GM19351 (cell line): ENCODE measurements at regions not wholly inside any gene's neighbourhood (a gene's known extent, or its start where the extent isn't known, plus 50 kb on each side); places are given as distances from the start of the nearest gene placed in this dataset.
"Not testable (repeated sequence)": the region's sequence is repeated elsewhere in the genome, so short reads cannot be mapped to it uniquely, and the experiment has no call there.

Experiments
- ATAC-seq: cut with Tn5 transposase; IDR thresholded peaks from one replicate; pipeline ENCODE4 v1.9.1; 2021; ENCODE audit warnings: mild to moderate bottlenecking, moderate library complexity; ENCODE audit not compliant: unreplicated experiment

DNA sequence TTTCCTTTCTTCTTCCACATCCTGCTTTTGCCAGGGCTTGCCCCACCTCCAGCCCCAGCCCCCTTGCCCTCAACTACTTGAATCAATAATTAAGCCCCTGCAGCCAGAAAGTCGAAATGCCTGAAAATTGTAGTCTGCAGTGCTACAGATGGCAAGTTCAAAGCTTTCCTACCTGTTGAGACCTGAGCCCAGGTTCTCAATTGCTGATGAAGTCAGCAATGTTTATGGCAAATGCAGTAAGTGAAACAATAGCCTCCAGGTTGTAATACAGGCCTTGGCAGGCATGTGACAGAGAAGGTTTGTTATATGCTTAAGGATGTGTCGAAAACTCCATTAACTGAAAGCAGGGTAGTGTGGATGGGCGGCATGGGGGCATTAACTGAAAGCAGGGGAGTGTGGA lies 181.1 kb upstream of the SESN3 start:
- no peak for ATAC-seq

GRCh38 chr11:95410707-95411106 lies 179.7 kb upstream of the SESN3 start:
- ATAC-seq: not testable (repeated sequence)

GRCh38 chr11:95406271-95406670 lies 175.3 kb upstream of the SESN3 start:
- ATAC-seq: no peak

GRCh38 chr11:95404370-95404769 lies 173.4 kb upstream of the SESN3 start:
- no peak for ATAC-seq

- no peak for ATAC-seq
Observed at GRCh38 chr11:95398437-95399112, 167.6 kb upstream of the SESN3 start.

- ATAC-seq: no peak
Observed at GRCh38 chr11:95392644-95393043, 161.6 kb upstream of the SESN3 start.

DNA sequence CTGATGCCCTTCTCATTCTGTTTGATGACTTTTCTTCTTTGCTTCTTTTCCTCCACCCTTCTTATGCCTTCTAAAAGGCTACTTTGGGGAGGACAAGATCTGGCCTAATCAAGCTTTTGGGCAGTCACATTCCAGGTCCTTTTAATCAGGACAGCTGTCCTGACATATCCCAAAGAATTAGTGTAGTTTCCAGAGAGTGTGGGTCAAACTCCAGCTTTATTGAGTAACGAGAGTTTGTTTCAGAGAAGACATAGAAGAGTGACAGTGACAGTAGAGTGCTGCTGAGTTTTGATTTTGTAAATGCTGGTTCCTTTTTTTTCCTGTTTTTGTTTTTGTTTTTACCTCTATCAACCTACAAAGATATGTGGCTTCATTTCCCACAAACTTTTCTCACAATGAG lies 158.4 kb upstream of the SESN3 start:
- no peak for ATAC-seq

DNA sequence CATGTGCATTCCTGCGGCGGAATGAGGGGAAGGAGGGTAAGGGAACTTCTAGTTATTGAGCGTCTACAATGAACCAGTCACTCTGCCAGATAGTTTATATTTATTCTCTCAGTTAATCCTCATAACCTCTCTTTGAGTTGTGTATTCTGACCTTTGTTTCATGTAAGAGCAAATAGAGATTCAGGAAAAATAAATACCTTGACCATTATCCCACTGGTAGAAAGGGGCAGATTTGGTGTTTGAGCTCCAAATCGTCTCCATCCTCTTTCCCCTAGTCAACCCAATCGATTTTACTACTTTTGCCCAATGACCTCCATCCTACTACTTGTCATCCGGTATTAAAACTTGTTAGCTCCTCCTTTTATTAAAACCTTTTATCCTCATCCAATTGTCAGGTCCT lies 157.1 kb upstream of the SESN3 start:
- ATAC-seq: no peak

DNA sequence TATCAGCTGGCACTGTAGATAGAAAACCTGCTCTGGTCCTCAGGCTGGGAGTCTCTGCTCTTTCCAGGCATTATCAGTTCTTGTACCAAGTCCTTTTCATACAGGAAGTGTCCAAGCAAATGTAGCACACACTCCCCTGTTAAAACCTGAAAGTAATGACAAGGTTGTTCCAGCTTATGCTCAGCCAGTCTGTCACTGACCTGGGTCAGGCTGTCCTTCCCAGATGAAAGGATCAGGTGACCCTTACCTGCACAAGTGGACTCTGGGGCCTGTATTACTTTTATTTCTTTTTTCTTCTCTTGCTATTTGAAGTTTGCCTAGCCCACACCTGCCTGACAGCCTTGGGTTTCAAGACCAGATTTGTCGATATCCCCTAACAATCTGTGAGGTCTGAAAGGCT lies 156.3 kb upstream of the SESN3 start:
- no peak for ATAC-seq

DNA sequence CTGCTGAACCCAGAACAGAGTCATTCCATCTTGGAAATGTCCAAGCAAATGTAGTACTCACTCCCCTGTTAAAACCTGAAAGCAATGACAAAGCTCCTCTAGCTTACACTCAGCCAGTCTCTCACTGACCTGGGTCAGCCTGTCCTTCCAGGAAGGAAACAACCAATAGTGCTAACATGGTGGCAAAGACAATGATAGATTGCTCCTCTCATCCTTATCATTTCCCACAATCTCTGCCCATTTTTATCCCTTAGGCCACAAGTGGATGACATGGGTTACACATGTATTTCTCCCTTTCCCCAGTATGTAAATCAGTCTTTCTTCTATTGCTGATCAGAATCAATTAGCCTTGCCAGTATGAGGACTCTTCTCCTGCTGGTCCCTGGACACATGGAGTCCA lies 154.6 kb upstream of the SESN3 start:
- ATAC-seq: no peak

DNA sequence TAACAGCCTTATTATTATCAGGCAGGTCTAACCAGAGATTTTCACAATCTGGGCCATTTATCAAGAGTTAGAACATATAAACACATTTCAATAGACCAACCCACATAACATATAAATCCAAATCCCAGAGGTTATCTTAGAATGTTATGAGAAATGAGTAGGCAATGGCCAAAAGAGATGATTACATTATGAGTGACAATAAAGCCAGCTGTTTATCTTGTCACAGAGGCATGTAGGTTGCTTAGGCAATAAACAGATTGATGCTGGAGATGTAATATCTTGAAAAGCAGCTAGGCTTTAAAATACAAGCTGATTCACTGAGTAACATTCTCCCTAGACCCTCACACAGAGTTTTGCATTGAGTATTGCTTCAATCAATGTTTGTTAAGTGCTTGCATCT lies 148.5 kb upstream of the SESN3 start:
- ATAC-seq: no peak

GRCh38 chr11:95378789-95379188 lies 147.8 kb upstream of the SESN3 start:
- ATAC-seq: no peak

GRCh38 chr11:95378111-95378510 lies 147.1 kb upstream of the SESN3 start:
- no peak for ATAC-seq

DNA sequence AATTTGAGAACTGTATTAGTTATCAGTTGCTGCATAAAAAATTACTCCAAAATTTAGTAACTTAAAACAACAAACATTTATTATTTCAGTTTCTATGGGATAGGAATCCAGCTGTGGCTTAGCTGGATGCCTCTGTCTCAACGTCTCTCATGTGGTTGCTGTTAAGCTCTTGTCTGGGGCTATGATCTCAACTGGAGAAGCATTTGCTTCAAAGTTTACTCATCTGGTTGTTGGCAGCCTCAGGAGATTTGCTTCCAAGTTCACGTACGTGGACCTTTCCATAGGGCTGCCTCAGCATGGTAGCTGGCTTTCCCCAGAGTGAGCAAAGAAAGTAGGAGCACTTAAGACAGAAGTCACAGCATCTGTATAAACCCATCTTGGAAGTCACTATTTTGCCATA lies 144.9 kb upstream of the SESN3 start:
- no peak for ATAC-seq

DNA sequence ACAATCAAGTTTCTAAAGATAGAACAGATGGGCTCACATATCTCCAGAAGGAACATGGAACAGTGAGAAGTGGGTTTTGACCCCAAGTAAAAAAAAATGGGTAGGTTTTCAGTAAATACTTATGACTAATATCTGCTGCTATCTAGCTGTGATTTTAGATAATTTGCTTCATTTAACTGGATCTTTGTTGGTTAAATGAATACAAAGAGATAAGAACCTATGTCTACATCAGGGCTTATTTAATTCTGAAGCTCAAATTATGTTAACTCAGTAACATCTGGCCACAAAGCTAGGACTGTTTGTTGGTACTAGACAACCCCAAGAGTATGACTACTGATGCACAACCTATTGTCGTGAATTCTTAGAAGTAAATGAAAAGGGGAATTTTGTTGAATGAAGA lies 144.4 kb upstream of the SESN3 start:
- no peak for ATAC-seq

DNA sequence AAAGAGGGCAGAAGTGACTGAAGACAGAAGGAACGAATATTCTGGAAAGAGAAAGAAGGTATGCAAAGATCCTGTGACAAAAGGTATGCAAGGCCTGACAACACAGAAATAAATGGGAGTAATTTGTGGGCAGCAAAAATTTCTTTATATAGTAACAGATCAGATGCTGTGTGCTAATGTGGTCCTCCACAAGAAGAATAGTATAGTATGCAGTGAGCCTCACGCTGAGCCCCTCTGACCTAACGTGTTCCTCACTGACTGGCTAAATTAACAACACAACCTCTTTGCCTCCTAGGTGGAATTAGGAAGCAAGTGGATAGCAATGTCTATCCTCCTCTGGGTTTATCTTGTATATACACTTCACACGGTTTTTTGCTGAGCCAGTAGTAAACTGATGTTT lies 143.1 kb upstream of the SESN3 start:
- ATAC-seq: no peak

DNA sequence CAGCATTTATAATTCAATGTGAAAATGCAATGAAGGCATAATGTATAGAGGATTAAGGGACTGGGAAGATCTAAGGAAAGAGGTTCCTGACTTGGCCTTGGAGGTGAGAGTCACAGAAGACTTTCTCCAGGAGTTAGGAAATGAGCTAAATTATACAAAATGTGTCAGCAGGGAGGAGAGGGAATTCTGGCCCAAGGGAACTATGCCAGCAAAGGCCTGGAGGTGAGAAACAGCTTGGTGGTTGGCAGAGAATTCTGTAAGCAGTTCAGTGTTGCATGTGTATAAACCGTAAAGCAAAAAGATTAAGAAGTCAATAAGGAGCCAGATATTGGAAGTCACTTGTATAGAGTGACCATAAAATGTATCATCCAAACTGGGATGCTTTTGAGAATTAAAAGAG lies 142.2 kb upstream of the SESN3 start:
- no peak for ATAC-seq

DNA sequence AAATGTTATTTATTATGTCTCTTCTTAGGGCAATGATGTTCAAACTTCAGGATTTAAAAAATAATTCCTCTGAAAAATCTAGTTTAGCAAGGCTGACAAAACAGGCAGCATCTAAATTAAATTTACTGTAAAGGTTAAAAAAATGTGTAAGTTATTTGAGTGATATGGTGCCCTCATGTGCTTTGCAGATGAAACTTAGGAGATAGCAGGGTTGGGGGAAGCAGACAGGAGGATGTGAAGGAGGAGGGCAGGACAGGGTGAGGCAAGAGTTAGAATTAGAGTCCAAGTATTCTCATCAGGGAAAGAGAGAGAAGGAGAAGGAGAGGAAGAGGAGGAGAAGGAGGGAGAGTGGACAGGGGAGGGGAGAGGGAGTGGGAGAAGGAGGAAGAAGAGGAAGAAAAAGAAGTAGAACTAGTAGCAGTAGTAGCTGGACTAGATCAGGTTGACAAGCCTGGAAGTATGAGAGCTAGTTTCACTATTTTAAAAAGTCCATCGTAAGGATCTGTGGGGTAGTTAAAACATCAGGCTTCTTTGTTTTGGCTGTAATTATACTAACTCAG lies 141.2 kb upstream of the SESN3 start:
- ATAC-seq: no peak

DNA sequence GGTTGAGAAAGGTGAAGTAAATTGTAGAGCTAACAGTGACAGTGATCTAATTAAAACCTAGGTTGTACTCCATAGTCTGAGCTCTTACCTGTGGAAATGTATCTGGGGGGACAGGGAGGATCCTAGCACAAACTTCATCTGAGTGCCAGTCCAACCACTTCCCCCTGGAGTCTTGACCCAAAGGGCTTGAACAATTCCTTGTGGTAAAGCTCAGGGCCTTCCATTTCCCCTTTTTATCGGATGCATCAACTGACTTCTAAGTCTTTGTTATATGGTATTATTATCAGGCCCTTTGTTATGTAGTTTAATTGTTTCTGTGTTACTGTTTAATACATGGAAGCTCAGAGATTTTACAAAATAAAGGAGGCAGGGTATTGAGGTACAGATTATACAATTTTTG lies 140.2 kb upstream of the SESN3 start:
- no peak for ATAC-seq

DNA sequence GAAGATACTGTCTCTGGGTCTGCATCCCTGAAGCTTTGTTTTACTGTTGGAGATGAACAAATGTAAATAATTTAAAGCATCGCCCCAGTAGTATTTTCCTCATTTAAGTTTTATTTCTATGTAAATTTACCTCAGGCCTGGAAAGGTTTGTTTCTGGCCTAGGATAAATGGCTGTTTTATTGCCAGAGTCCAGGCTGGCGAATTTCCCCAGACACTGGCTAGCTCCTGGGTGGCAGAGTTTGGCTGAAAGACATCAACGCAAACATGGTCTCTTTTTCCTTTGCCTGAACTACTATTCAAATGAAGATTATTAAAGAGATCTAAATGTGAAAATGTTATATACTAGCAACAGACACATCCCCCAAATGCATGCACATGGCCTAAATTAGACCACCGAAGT lies 136.7 kb upstream of the SESN3 start:
- no peak for ATAC-seq

DNA sequence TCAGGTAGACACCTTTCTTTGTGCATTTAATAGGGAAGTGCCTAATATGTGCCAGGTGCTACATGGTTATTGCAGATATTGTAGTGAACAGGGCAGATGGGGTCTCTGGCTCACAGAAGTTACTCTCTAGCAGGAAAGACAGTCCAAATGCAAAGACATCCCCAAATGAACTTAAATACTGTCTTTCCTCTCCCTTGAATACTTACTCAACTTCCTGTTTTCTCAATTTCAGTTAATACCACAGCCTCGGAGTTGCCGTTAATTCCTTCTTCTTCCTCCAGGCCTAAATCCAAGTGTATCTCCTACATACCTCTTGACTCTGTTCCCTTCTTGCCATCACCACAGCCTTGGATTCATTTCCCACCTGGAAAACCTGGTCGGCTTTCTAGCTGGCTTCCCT lies 134.3 kb upstream of the SESN3 start:
- ATAC-seq: no peak

DNA sequence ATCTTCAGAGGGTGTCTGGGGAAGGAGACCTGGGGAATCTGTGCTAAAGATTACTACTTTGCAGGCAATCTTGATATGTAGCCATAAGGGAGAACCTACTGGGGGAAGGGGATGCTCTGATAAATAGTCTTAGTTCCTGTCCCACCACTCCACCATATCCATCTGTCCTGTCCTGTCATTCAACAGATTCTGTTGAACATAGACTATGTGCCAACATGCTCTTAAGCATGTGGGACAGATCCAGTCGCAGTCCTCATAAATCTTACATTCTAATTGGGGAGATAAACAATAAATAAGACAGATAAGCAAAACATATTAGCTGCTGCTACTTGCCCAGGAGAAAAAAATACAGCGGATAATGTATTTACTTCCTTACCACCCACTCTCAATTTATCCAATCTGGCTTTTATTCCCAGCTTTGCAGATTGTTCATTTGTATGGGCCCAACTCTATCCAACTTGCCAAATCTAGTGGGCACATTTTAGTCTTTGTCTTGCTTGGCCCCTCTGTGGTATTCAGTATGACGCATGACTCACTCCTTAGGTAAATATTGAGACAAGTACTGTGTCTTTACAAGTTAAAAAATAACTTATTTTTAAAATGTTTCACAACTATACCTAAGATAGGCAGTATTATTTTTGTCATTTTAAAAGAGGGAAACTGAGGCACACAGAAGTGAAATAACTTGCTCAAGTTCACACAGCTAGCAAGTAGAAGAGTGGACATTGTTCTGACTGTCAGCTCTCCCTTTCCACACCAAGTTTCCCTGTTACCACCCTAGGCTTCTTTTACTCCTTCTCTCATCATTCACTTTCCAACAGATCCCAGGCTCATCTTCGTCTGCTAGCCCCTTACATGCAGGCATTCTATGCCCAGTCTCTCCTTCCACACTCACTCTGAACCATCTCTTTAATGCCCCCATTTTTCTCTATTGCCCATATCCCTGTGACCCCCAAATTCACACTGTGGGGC lies 133.6 kb upstream of the SESN3 start:
- ATAC-seq: no peak
